ENCODE measurements at regions not wholly inside any gene's neighbourhood (a gene's known extent, or its start where the extent isn't known, plus 50 kb on each side); places are given as distances from the start of the nearest gene placed in this dataset.
"Not testable (repeated sequence)": the region's sequence is repeated elsewhere in the genome, so short reads cannot be mapped to it uniquely, and the experiment has no call there.

DNA sequence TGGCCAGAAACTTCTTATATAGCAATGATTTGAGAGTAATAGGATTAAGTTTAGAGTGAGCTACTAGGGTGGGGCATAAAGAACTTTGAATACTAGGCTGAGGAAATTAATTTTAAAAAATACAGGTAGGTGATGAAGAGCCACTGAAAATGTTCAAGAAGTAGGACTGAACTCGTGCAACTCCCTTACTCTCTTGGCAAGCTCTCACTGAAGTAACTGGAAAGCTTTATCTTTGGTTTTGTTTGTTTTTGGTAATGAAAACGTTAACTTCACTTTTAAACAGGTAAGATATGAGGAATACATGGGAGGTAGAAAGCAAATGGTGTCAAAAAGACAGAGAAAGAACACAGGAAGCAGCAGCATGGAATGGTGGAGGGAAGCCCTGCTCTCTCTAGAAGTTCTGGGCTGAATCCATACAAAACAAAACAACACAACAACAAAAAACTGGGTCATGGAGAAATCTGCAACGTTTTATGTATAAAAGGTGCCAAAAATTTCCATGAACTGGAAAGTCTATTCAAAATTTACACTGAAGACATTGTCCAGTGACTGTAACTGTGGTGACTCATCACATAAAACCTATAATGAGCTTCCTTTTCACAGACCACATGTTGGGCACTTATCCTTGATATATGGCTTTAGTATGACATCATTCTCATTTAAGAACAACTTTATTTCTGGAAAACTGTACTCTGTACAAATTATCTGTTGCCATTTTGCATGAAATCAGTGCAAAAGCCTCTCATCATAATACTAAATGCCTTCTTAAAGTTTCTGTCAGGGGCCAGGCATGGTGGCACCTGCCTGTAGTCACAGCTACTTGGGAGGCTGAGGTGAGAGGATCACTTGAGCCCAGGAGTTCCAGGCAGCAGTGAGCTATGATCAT lies 91.2 kb upstream of the CHD1 start:
- Histone ChIP-seq H3K27me3 (ENCODE audit: control insufficient read depth, insufficient read depth, low read length) (no peaks in the 10 kb centered on the region), H3K4me3 (ENCODE audit: low read depth, low read length) (no peak overlapping the region), H3K9ac (no peak overlapping the region), H3K79me2 (no peaks in the 10 kb centered on the region), H3K4me1 (no peaks in the 10 kb centered on the region), H3K9me3 (ENCODE audit: control insufficient read depth, low read length) (no peaks in the 10 kb centered on the region), H3K4me2 (ENCODE audit: low read length) (no peak overlapping the region), H3K27ac (no peak overlapping the region), H2AFZ (no peak overlapping the region), H3K36me3 (ENCODE audit: control insufficient read depth, insufficient read depth, low read length) (no peaks in the 10 kb centered on the region)
- TF ChIP-seq, protein P1, sequence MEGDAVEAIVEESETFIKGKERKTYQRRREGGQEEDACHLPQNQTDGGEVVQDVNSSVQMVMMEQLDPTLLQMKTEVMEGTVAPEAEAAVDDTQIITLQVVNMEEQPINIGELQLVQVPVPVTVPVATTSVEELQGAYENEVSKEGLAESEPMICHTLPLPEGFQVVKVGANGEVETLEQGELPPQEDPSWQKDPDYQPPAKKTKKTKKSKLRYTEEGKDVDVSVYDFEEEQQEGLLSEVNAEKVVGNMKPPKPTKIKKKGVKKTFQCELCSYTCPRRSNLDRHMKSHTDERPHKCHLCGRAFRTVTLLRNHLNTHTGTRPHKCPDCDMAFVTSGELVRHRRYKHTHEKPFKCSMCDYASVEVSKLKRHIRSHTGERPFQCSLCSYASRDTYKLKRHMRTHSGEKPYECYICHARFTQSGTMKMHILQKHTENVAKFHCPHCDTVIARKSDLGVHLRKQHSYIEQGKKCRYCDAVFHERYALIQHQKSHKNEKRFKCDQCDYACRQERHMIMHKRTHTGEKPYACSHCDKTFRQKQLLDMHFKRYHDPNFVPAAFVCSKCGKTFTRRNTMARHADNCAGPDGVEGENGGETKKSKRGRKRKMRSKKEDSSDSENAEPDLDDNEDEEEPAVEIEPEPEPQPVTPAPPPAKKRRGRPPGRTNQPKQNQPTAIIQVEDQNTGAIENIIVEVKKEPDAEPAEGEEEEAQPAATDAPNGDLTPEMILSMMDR (IDR thresholded peaks at IDR 0.05) = no peak

DNA sequence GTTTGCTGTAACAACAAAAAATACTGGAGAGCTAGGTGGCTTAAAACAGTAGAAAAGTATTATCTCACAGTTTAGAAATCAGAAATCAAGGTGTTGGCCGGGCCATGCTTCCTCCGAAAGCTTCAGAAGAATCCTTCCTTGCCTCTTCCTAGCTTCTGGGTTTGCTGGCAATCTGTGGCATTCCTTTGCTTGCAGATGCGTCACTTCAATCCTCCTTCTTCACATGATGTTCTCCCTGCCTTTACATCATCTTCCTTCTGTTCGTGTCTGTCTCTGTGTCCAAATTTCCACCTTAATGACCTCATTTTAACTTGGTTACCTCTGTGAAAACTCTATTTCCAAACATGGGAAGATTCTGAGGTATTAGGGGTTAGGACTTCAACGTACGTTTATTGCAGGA lies 90.4 kb upstream of the CHD1 start:
- Histone ChIP-seq H3K4me3 (ENCODE audit: low read depth, low read length) (no peak overlapping the region), H3K4me2 (ENCODE audit: low read length) (no peak overlapping the region), H3K36me3 (ENCODE audit: control insufficient read depth, insufficient read depth, low read length) (no peaks in the 10 kb centered on the region), H3K9ac (no peak overlapping the region), H3K9me3 (ENCODE audit: control insufficient read depth, low read length) (no peaks in the 10 kb centered on the region), H2AFZ (no peak overlapping the region), H3K27me3 (ENCODE audit: control insufficient read depth, insufficient read depth, low read length) (no peaks in the 10 kb centered on the region), H3K27ac (no peak overlapping the region), H3K79me2 (no peaks in the 10 kb centered on the region), H3K4me1 (no peaks in the 10 kb centered on the region)
- TF ChIP-seq, protein P1 (IDR thresholded peaks at IDR 0.05) = no peak

DNA sequence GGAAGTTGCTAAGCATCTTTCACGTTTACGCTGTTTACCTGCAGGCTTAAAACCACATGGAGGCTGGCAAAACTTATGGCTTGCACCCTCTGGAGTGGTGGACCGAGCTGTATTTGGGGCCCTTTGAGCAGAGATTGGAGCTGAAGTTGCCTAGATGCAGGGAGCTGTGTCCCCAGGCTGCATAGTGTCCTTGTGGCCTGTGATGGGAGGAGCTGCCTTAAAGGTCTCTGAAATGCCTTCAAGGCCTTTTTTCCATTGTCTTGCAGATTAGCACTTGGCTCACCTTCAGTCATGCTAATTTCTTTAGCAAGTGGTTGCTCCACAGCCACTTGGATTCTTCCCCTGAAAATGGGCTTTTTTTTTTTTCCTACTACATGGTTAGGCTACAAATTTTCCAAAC lies 81.5 kb upstream of the CHD1 start:
- TF ChIP-seq, protein P1 (IDR thresholded peaks at IDR 0.05) = no peak
- Histone ChIP-seq H3K4me3 (ENCODE audit: low read depth, low read length) (no peak overlapping the region), H3K4me2 (ENCODE audit: low read length) (no peak overlapping the region), H3K79me2 (no peaks in the 10 kb centered on the region), H3K27ac (no peak overlapping the region), H3K27me3 (ENCODE audit: control insufficient read depth, insufficient read depth, low read length) (no peaks in the 10 kb centered on the region), H2AFZ (no peak overlapping the region), H3K4me1 (no peaks in the 10 kb centered on the region), H3K9ac (no peak overlapping the region), H3K36me3 (ENCODE audit: control insufficient read depth, insufficient read depth, low read length) (no peaks in the 10 kb centered on the region), H3K9me3 (ENCODE audit: control insufficient read depth, low read length) (no peaks in the 10 kb centered on the region)

DNA sequence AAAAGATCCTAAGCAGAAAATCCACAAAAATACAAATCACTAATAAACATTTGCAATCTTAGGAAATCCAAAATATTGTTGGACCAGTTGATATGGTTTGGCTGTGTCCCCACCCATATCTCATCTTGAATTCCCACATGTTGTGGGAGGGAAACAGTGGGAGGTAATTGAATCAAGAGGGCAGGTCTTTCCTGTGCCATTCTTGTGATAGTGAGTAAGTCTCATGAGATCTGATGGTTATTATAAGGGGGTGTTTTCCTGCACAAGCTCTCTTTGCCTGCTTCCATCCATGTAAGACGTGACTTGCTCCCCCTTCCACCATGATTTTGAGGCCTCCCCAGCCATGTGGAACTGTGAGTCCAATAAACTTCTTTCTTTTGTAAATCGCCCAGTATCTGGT lies 79.2 kb upstream of the CHD1 start:
- H3K9ac ChIP-seq; H3K36me3 ChIP-seq (ENCODE audit: control insufficient read depth, insufficient read depth, low read length); H3K4me1 ChIP-seq; H3K9me3 ChIP-seq (ENCODE audit: control insufficient read depth, low read length); H3K27me3 ChIP-seq (ENCODE audit: control insufficient read depth, insufficient read depth, low read length); H2AFZ ChIP-seq; H3K79me2 ChIP-seq; H3K27ac ChIP-seq; H3K4me3 ChIP-seq (ENCODE audit: low read depth, low read length); H3K4me2 ChIP-seq (ENCODE audit: low read length): not testable (repeated sequence)

DNA sequence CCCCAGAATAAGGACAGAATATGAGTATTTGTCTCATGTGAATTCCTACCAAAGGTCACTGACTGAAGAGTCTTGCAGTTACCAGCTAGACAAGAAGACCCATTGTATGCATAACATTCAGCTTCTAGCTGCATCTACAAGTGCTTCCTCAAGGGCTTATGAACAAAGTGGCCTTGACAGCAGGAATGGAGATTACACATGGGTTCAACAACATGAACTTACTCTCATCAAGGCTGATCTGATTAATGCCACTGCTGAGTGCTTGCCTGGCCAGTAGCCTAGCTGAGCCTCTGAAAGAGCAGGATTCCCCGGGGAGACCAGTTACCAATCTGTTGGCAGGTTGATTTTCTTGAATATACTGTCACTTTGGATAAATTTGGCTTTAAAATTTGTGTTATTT lies 76.7 kb upstream of the CHD1 start:
- Histone ChIP-seq H3K4me1 (no peaks in the 10 kb centered on the region), H3K4me2 (ENCODE audit: low read length) (no peak overlapping the region), H3K9me3 (ENCODE audit: control insufficient read depth, low read length) (no peaks in the 10 kb centered on the region), H2AFZ (no peak overlapping the region), H3K36me3 (ENCODE audit: control insufficient read depth, insufficient read depth, low read length) (no peaks in the 10 kb centered on the region), H3K79me2 (no peaks in the 10 kb centered on the region), H3K27me3 (ENCODE audit: control insufficient read depth, insufficient read depth, low read length) (no peaks in the 10 kb centered on the region), H3K4me3 (ENCODE audit: low read depth, low read length) (no peak overlapping the region), H3K9ac (no peak overlapping the region), H3K27ac (no peak overlapping the region)
- TF ChIP-seq, protein P1 (IDR thresholded peaks at IDR 0.05) = no peak
